ENCODE measurements at regions not wholly inside any gene's neighbourhood (a gene's known extent, or its start where the extent isn't known, plus 50 kb on each side); places are given as distances from the start of the nearest gene placed in this dataset.
"Not testable (repeated sequence)": the region's sequence is repeated elsewhere in the genome, so short reads cannot be mapped to it uniquely, and the experiment has no call there.

- TF ChIP-seq CTCF, POLR2A (IDR thresholded peaks at IDR 0.05): not testable (repeated sequence)
Observed at GRCh38 chr2:47697681-47698435, 85.1 kb upstream of the MSH6 start.

Data from right lobe of liver (tissue), 4 donors.